Activated naive CD8-positive, alpha-beta T cell (primary cell): ENCODE measurements at regions not wholly inside any gene's neighbourhood (a gene's known extent, or its start where the extent isn't known, plus 50 kb on each side); places are given as distances from the start of the nearest gene placed in this dataset.

Source experiments
- H3K27ac Mint-ChIP-seq: one replicate; pipeline ENCODE4 v1.8.0; 2021; ENCODE audit warnings: mixed read lengths
- H3K27me3 Mint-ChIP-seq: one replicate; pipeline ENCODE4 v1.8.0; 2021; ENCODE audit warnings: mixed read lengths
- H3K36me3 Mint-ChIP-seq: one replicate; pipeline ENCODE4 v1.8.0; 2021; ENCODE audit warnings: mixed read lengths
- H3K4me1 Mint-ChIP-seq: one replicate; pipeline ENCODE4 v1.8.0; 2021; ENCODE audit warnings: low read depth, mixed read lengths
- H3K4me3 Mint-ChIP-seq: one replicate; pipeline ENCODE4 v1.8.0; 2021; ENCODE audit warnings: mild to moderate bottlenecking, mixed read lengths
- H3K9me3 Mint-ChIP-seq: one replicate; pipeline ENCODE4 v1.8.0; 2021; ENCODE audit warnings: low read depth, mixed read lengths

GRCh38 chr3:18295171-18295920, 129.8 kb downstream of the SATB1 start:
- Mint-ChIP-seq H3K4me3 (no peak overlapping the region), H3K27ac (no peak overlapping the region)

GRCh38 chr3:18290157-18290556, 135.0 kb downstream of the SATB1 start:
- H3K4me3 Mint-ChIP-seq: no peak overlapping the region
- H3K36me3 Mint-ChIP-seq: peaks cover 2% of the 10 kb centered on the region
- H3K4me1 Mint-ChIP-seq: no peaks in the 10 kb centered on the region

More at GRCh38 chr3:18295171-18295920, 129.8 kb downstream of the SATB1 start:
- Mint-ChIP-seq H3K27me3 (no peaks in the 10 kb centered on the region), H3K4me1 (no peaks in the 10 kb centered on the region), H3K9me3 (peaks cover 24% of the 10 kb centered on the region), H3K36me3 (peaks cover 14% of the 10 kb centered on the region)

GRCh38 chr3:18288243-18288642, 136.9 kb downstream of the SATB1 start:
- no peaks in the 10 kb centered on the region for H3K9me3 Mint-ChIP-seq
- H3K27ac Mint-ChIP-seq: no peak overlapping the region
- H3K4me3 Mint-ChIP-seq: no peak overlapping the region
- H3K27me3 Mint-ChIP-seq: no peaks in the 10 kb centered on the region
- H3K4me1 Mint-ChIP-seq: no peaks in the 10 kb centered on the region
- peaks cover 2% of the 10 kb centered on the region for H3K36me3 Mint-ChIP-seq

More at GRCh38 chr3:18290157-18290556, 135.0 kb downstream of the SATB1 start:
- Mint-ChIP-seq H3K27me3 (no peaks in the 10 kb centered on the region), H3K9me3 (no peaks in the 10 kb centered on the region), H3K27ac (no peak overlapping the region)

GRCh38 chr3:18284716-18285115, 140.4 kb downstream of the SATB1 start:
- Mint-ChIP-seq H3K27me3 (peaks cover 2% of the 10 kb centered on the region), H3K36me3 (peaks cover 3% of the 10 kb centered on the region), H3K4me3 (no peak overlapping the region), H3K9me3 (peaks cover 6% of the 10 kb centered on the region), H3K27ac (no peak overlapping the region), H3K4me1 (no peaks in the 10 kb centered on the region)

- Mint-ChIP-seq H3K9me3 (peaks cover 6% of the 10 kb centered on the region), H3K27me3 (peaks cover 2% of the 10 kb centered on the region), H3K4me1 (no peaks in the 10 kb centered on the region), H3K27ac (no peak overlapping the region), H3K36me3 (peaks cover 3% of the 10 kb centered on the region), H3K4me3 (no peak overlapping the region)
These were observed 141.5 kb downstream of the SATB1 start for GRCh38 chr3:18283680-18284079.

GRCh38 chr3:18282507-18282906, 142.6 kb downstream of the SATB1 start:
- H3K27ac Mint-ChIP-seq: no peak overlapping the region
- no peaks in the 10 kb centered on the region for H3K4me1 Mint-ChIP-seq
- H3K27me3 Mint-ChIP-seq: peaks cover 2% of the 10 kb centered on the region
- H3K36me3 Mint-ChIP-seq: peaks cover 3% of the 10 kb centered on the region
- H3K4me3 Mint-ChIP-seq: no peak overlapping the region
- peaks cover 6% of the 10 kb centered on the region for H3K9me3 Mint-ChIP-seq

- H3K4me3 Mint-ChIP-seq: no peak overlapping the region
- H3K9me3 Mint-ChIP-seq: peaks cover 6% of the 10 kb centered on the region
- peaks cover 3% of the 10 kb centered on the region for H3K36me3 Mint-ChIP-seq
- H3K27me3 Mint-ChIP-seq: peaks cover 2% of the 10 kb centered on the region
- H3K4me1 Mint-ChIP-seq: no peaks in the 10 kb centered on the region
- no peak overlapping the region for H3K27ac Mint-ChIP-seq
These were observed 145.9 kb downstream of the SATB1 start for GRCh38 chr3:18279226-18279737.

- Mint-ChIP-seq H3K27me3 (no peaks in the 10 kb centered on the region), H3K4me3 (no peak overlapping the region), H3K36me3 (no peaks in the 10 kb centered on the region), H3K27ac (no peak overlapping the region), H3K4me1 (no peaks in the 10 kb centered on the region), H3K9me3 (no peaks in the 10 kb centered on the region)
These were observed 160.3 kb downstream of the SATB1 start for GRCh38 chr3:18264853-18265252.

GRCh38 chr3:18264361-18264760, 160.8 kb downstream of the SATB1 start:
- Mint-ChIP-seq H3K4me3 (no peak overlapping the region), H3K9me3 (no peaks in the 10 kb centered on the region), H3K36me3 (no peaks in the 10 kb centered on the region), H3K27ac (no peak overlapping the region), H3K27me3 (no peaks in the 10 kb centered on the region), H3K4me1 (no peaks in the 10 kb centered on the region)

- Mint-ChIP-seq H3K9me3 (no peaks in the 10 kb centered on the region), H3K36me3 (no peaks in the 10 kb centered on the region), H3K4me1 (no peaks in the 10 kb centered on the region), H3K4me3 (no peak overlapping the region), H3K27me3 (peaks cover 3% of the 10 kb centered on the region), H3K27ac (no peak overlapping the region)
These were observed 166.6 kb downstream of the SATB1 start for GRCh38 chr3:18258492-18258891.

GRCh38 chr3:18252578-18252977, 172.6 kb downstream of the SATB1 start:
- H3K36me3 Mint-ChIP-seq: peaks cover 4% of the 10 kb centered on the region
- no peak overlapping the region for H3K27ac Mint-ChIP-seq
- H3K4me1 Mint-ChIP-seq: no peaks in the 10 kb centered on the region
- H3K27me3 Mint-ChIP-seq: peaks cover 3% of the 10 kb centered on the region
- H3K9me3 Mint-ChIP-seq: no peaks in the 10 kb centered on the region
- H3K4me3 Mint-ChIP-seq: no peak overlapping the region

GRCh38 chr3:18250991-18251390, 174.1 kb downstream of the SATB1 start:
- Mint-ChIP-seq H3K36me3 (peaks cover 4% of the 10 kb centered on the region), H3K27me3 (peaks cover 3% of the 10 kb centered on the region), H3K27ac (no peak overlapping the region), H3K9me3 (no peaks in the 10 kb centered on the region), H3K4me1 (no peaks in the 10 kb centered on the region), H3K4me3 (no peak overlapping the region)

- H3K27me3 Mint-ChIP-seq: no peaks in the 10 kb centered on the region
- H3K4me3 Mint-ChIP-seq: no peak overlapping the region
- H3K4me1 Mint-ChIP-seq: no peaks in the 10 kb centered on the region
- no peak overlapping the region for H3K27ac Mint-ChIP-seq
- H3K9me3 Mint-ChIP-seq: no peaks in the 10 kb centered on the region
- H3K36me3 Mint-ChIP-seq: peaks cover 4% of the 10 kb centered on the region
These were observed 176.0 kb downstream of the SATB1 start for GRCh38 chr3:18249126-18249525.

GRCh38 chr3:18247776-18248310, 177.3 kb downstream of the SATB1 start:
- H3K4me3 Mint-ChIP-seq: no peak overlapping the region
- no peaks in the 10 kb centered on the region for H3K4me1 Mint-ChIP-seq
- no peaks in the 10 kb centered on the region for H3K27me3 Mint-ChIP-seq
- no peak overlapping the region for H3K27ac Mint-ChIP-seq
- peaks cover 4% of the 10 kb centered on the region for H3K36me3 Mint-ChIP-seq
- H3K9me3 Mint-ChIP-seq: no peaks in the 10 kb centered on the region

GRCh38 chr3:18247139-18247695, 177.9 kb downstream of the SATB1 start:
- Mint-ChIP-seq H3K27ac (no peak overlapping the region), H3K4me3 (no peak overlapping the region), H3K9me3 (no peaks in the 10 kb centered on the region), H3K4me1 (no peaks in the 10 kb centered on the region), H3K27me3 (no peaks in the 10 kb centered on the region), H3K36me3 (peaks cover 4% of the 10 kb centered on the region)
